ENCODE measurements at regions not wholly inside any gene's neighbourhood (a gene's known extent, or its start where the extent isn't known, plus 50 kb on each side); places are given as distances from the start of the nearest gene placed in this dataset.

DNA sequence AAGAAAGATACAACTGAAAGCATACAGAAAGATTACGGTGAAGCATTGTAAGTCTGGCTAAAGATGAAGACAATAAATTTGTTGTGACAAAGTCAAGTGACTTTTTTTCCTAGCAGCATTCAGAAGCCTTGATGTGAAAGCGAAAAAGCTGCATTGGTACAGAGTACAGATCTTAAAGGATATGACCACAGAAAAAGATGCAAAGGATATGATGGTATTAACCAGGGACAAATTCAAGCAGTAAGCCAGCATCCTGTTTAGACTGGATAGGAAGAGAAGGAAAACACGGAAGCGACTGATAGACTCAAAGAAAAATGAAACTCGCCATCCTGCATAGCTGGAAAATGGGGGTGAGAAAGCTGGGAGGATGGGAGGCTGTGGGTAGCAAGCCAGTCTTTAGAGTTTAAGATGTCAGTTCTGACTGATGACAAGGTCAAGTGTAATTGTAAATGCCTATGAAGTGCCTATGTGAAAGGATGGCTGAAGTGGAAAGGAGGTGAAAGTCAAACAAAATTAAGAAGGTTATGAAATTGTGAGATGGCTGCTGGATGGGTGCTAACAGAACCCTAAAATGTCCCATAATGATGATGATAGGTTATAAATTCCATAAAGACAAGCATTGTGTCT lies 92.4 kb downstream of the PHLDA1 start:
- TF ChIP-seq, protein P1, sequence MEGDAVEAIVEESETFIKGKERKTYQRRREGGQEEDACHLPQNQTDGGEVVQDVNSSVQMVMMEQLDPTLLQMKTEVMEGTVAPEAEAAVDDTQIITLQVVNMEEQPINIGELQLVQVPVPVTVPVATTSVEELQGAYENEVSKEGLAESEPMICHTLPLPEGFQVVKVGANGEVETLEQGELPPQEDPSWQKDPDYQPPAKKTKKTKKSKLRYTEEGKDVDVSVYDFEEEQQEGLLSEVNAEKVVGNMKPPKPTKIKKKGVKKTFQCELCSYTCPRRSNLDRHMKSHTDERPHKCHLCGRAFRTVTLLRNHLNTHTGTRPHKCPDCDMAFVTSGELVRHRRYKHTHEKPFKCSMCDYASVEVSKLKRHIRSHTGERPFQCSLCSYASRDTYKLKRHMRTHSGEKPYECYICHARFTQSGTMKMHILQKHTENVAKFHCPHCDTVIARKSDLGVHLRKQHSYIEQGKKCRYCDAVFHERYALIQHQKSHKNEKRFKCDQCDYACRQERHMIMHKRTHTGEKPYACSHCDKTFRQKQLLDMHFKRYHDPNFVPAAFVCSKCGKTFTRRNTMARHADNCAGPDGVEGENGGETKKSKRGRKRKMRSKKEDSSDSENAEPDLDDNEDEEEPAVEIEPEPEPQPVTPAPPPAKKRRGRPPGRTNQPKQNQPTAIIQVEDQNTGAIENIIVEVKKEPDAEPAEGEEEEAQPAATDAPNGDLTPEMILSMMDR (IDR thresholded peaks at IDR 0.05): no peak
- TF ChIP-seq EZH2phosphoT487 (IDR thresholded peaks at IDR 0.05): no peak
- TF ChIP-seq EZH2 (IDR thresholded peaks at IDR 0.05): no peak
- H3K4me1 Mint-ChIP-seq: peaks cover 4% of the 10 kb centered on the region
- no peak for DNase-seq (ENCODE audit: low spot score)
- H3K4me3 Mint-ChIP-seq: no peak overlapping the region
- H3F3A ChIP-seq (ENCODE audit: low read depth): peaks cover 6% of the 10 kb centered on the region
- H3K36me3 Mint-ChIP-seq: no peaks in the 10 kb centered on the region
- H3K9me3 ChIP-seq (ENCODE audit: low read depth): no peaks in the 10 kb centered on the region
- H3K27me3 Mint-ChIP-seq (ENCODE audit: insufficient read depth, low read depth): no peaks in the 10 kb centered on the region
- no peaks in the 10 kb centered on the region for H3K79me2 ChIP-seq (ENCODE audit: low read depth)
- H3K9me3 Mint-ChIP-seq: peaks cover 9% of the 10 kb centered on the region
- H3K27me3 ChIP-seq: no peaks in the 10 kb centered on the region
- H3K27ac Mint-ChIP-seq: no peak overlapping the region
- H2AFZ ChIP-seq (replicated peaks): no peak overlapping the region
- H4K20me1 ChIP-seq (ENCODE audit: low read depth): no peaks in the 10 kb centered on the region
- H3K36me3 ChIP-seq: no peaks in the 10 kb centered on the region
- no peak overlapping the region for H3K27ac ChIP-seq
- H3K4me2 ChIP-seq: no peak overlapping the region
- H3K4me1 ChIP-seq: peaks cover 7% of the 10 kb centered on the region
- no peak overlapping the region for H3K4me3 ChIP-seq
- H3K9ac ChIP-seq: no peak overlapping the region

- H3K36me3 Mint-ChIP-seq: no peaks in the 10 kb centered on the region
- H3K4me3 ChIP-seq: no peak overlapping the region
- no peak overlapping the region for H3K27ac ChIP-seq
- no peak for TF ChIP-seq EZH2 (IDR thresholded peaks at IDR 0.05)
- TF ChIP-seq, protein P1 (IDR thresholded peaks at IDR 0.05): no peak
- no peak for TF ChIP-seq EZH2phosphoT487 (IDR thresholded peaks at IDR 0.05)
- no peak overlapping the region for H2AFZ ChIP-seq (replicated peaks)
- no peaks in the 10 kb centered on the region for H3K4me1 Mint-ChIP-seq
- H3K79me2 ChIP-seq (ENCODE audit: low read depth): no peaks in the 10 kb centered on the region
- H3K4me1 ChIP-seq: peaks cover 7% of the 10 kb centered on the region
- H3K36me3 ChIP-seq: no peaks in the 10 kb centered on the region
- no peak overlapping the region for H3K9ac ChIP-seq
- H3K4me3 Mint-ChIP-seq: no peak overlapping the region
- H3K27ac Mint-ChIP-seq: no peak overlapping the region
- no peaks in the 10 kb centered on the region for H3K9me3 ChIP-seq (ENCODE audit: low read depth)
- H3K4me2 ChIP-seq: no peak overlapping the region
- no peaks in the 10 kb centered on the region for H3K27me3 ChIP-seq
- no peaks in the 10 kb centered on the region for H3F3A ChIP-seq (ENCODE audit: low read depth)
- H3K27me3 Mint-ChIP-seq (ENCODE audit: insufficient read depth, low read depth): no peaks in the 10 kb centered on the region
- H3K9me3 Mint-ChIP-seq: peaks cover 9% of the 10 kb centered on the region
- DNase-seq (ENCODE audit: low spot score): no peak
- H4K20me1 ChIP-seq (ENCODE audit: low read depth): no peaks in the 10 kb centered on the region
These were observed 93.4 kb downstream of the PHLDA1 start for GRCh38 chr12:75938189-75938588.

- Histone ChIP-seq H2AFZ (replicated peaks) (no peak overlapping the region), H3K79me2 (ENCODE audit: low read depth) (no peaks in the 10 kb centered on the region), H3K27ac (no peak overlapping the region), H3K27me3 (no peaks in the 10 kb centered on the region), H3K9me3 (ENCODE audit: low read depth) (no peaks in the 10 kb centered on the region), H3K4me3 (no peak overlapping the region), H4K20me1 (ENCODE audit: low read depth) (no peaks in the 10 kb centered on the region), H3F3A (ENCODE audit: low read depth) (no peaks in the 10 kb centered on the region), H3K9ac (no peak overlapping the region), H3K4me1 (peaks cover 7% of the 10 kb centered on the region), H3K4me2 (no peak overlapping the region), H3K36me3 (no peaks in the 10 kb centered on the region)
- no peak overlapping the region for H3K27ac Mint-ChIP-seq
- no peak for DNase-seq (ENCODE audit: low spot score)
- H3K4me1 Mint-ChIP-seq: no peaks in the 10 kb centered on the region
- no peaks in the 10 kb centered on the region for H3K36me3 Mint-ChIP-seq
- no peak overlapping the region for H3K4me3 Mint-ChIP-seq
- H3K27me3 Mint-ChIP-seq (ENCODE audit: insufficient read depth, low read depth): no peaks in the 10 kb centered on the region
- TF ChIP-seq EZH2phosphoT487 (IDR thresholded peaks at IDR 0.05) (no peak), EZH2 (IDR thresholded peaks at IDR 0.05) (no peak)
- TF ChIP-seq, protein P1 (IDR thresholded peaks at IDR 0.05): no peak
- H3K9me3 Mint-ChIP-seq: peaks cover 9% of the 10 kb centered on the region
These were observed 94.1 kb downstream of the PHLDA1 start for GRCh38 chr12:75937486-75937885.
